K562 (cell line): ENCODE measurements at regions not wholly inside any gene's neighbourhood (a gene's known extent, or its start where the extent isn't known, plus 50 kb on each side); places are given as distances from the start of the nearest gene placed in this dataset.

Experiments used
- BRD9 ChIP-seq: fragments of 450-650 bp; IDR thresholded peaks from 2 replicates; pipeline ENCODE4 v1.6.1; 2018; ENCODE audit warnings: low read depth; ENCODE audit not compliant: partially characterized antibody
- CTCF ChIP-seq, 3 experiments: IDR thresholded peaks in 2 of 3; conservative IDR thresholded peaks in 1 of 3; 2 replicates each; pipeline ENCODE4 v1.5.1; 2011 to 2012; ENCODE audit warnings: low read length in 3 of 3, mild to moderate bottlenecking in 3 of 3, control low read depth in 2 of 3, improper control_type of control experiment in 1 of 3, inconsistent platforms in 1 of 3, low read depth in 1 of 3, mixed read lengths in 1 of 3, moderate library complexity in 1 of 3; ENCODE audit not compliant: insufficient read depth in 2 of 3
- ZNF586 ChIP-seq: fragments of 450-650 bp; formaldehyde crosslinking; conservative IDR thresholded peaks from 2 replicates; pipeline ENCODE4 v1.4.0; 2020; ENCODE audit warnings: mild to moderate bottlenecking, moderate library complexity

GRCh38 chr16:86996081-86996480 is 321.1 kb downstream of the C16orf95 start:
- TF ChIP-seq CTCF (IDR thresholded peaks at IDR 0.05 in 2 of 3, conservative IDR thresholded peaks at IDR 0.05 in 1 of 3; ENCODE audit: insufficient read depth in 2 of 3, low read depth in 1 of 3, low read length in 3 of 3), result no peak
- TF ChIP-seq BRD9, result no peak
- no peak for TF ChIP-seq ZNF586
